K562 (cell line): ENCODE measurements at regions not wholly inside any gene's neighbourhood (a gene's known extent, or its start where the extent isn't known, plus 50 kb on each side); places are given as distances from the start of the nearest gene placed in this dataset.

Experiments used
- ATAC-seq: fragments of 200-7000 bp; cut with Tn5 transposase; 3 replicates; pipeline ENCODE4 v1.9.1; 2020; ENCODE audit warnings: moderate library complexity
- BruUV-seq: library from RNA; stranded (reverse); fragments of 400-500 nt; replicated peaks from 2 replicates; lab custom pipeline; 2021; lab: Mats Ljungman, UMichigan
- CTCF ChIA-PET: fragments of 300-600 bp; formaldehyde crosslinking; extraction: SDS; loops from one replicate; lab custom pipeline; 2021; ENCODE audit warnings: low intra/inter-chr PET ratio; lab: Yijun Ruan, JAX
- POLR2A ChIA-PET: fragments of 300-600, 350-650 bp; sonication (Branson Sonifier 250); formaldehyde crosslinking; extraction: SDS; loops from one replicate; lab custom pipeline; 2021; ENCODE audit warnings: antibody characterized with exemption, inconsistent platforms; lab: Yijun Ruan, JAX
- DNase-seq, 4 experiments: peaks; one replicate each; pipeline versions ENCODE4 v3.0.0 to v3.0.0-alpha.2; 2011 to 2018; ENCODE audit warnings: low spot score in 3 of 4, mixed read lengths in 3 of 4; ENCODE audit errors: extremely low read depth in 1 of 4
- FAIRE-seq: peaks from 2 replicates; lab custom pipeline; 2011; peaks lifted over from hg19 to GRCh38; lab: Jason Lieb, UNC
- H2AFZ ChIP-seq: 2 replicates; pipeline ENCODE4 v1.6.0; 2011; ENCODE audit warnings: low read depth, low read length, control low read depth, inconsistent platforms
- H3K27ac ChIP-seq: fragments of 200-600 bp; 3 replicates; pipeline ENCODE4 v1.8.0; 2011; ENCODE audit warnings: low read depth, mild to moderate bottlenecking, control low read depth, inconsistent platforms, low read length, moderate library complexity, mixed read lengths; ENCODE audit errors: extremely low read depth
- H3K27me3 ChIP-seq, 2 experiments: fragments of 300-600 bp in 1 of 2; 2 replicates in 1 of 2; 3 replicates in 1 of 2; pipeline versions ENCODE4 v1.6.0 to v1.8.0; 2011; ENCODE audit warnings: inconsistent platforms in 2 of 2, low read length in 2 of 2, mild to moderate bottlenecking in 1 of 2, mixed read lengths in 1 of 2, moderate library complexity in 1 of 2; ENCODE audit not compliant: control insufficient read depth in 2 of 2, insufficient read depth in 2 of 2
- H3K36me3 ChIP-seq: fragments of 300-600 bp; 3 replicates; pipeline ENCODE4 v1.8.0; 2011; ENCODE audit warnings: mild to moderate bottlenecking, low read length, inconsistent platforms; ENCODE audit not compliant: control insufficient read depth, insufficient read depth
- H3K4me1 ChIP-seq, 2 experiments: fragments of 200-600 bp in 1 of 2; replicated peaks in 1 of 2; 2 replicates in 1 of 2; 3 replicates in 1 of 2; pipeline versions ENCODE4 v1.5.1 to v1.8.0; 2011; ENCODE audit warnings: inconsistent platforms in 2 of 2, low read length in 2 of 2, mild to moderate bottlenecking in 1 of 2, mixed read lengths in 1 of 2, moderate library complexity in 1 of 2; ENCODE audit not compliant: control insufficient read depth in 2 of 2, insufficient read depth in 2 of 2
- H3K4me2 ChIP-seq: 2 replicates; pipeline ENCODE4 v1.6.1; 2011; ENCODE audit warnings: low read length, control low read depth, inconsistent platforms, mixed read lengths; ENCODE audit not compliant: insufficient read depth
- H3K4me3 ChIP-seq: fragments of 200-600 bp; sonication (generic), shearing (Covaris generic); 2 replicates; pipeline ENCODE4 v1.5.1; 2016; ENCODE audit warnings: control low read depth, inconsistent platforms
- H3K79me2 ChIP-seq: fragments of 200-600 bp; 3 replicates; pipeline ENCODE4 v1.8.0; 2011; ENCODE audit warnings: low read length, inconsistent platforms; ENCODE audit not compliant: control insufficient read depth, insufficient read depth
- H3K9ac ChIP-seq, 2 experiments: 2 replicates each; pipeline versions ENCODE4 v1.6.0 to v1.6.1; 2011; ENCODE audit warnings: low read depth in 2 of 2, low read length in 2 of 2, control low read depth in 1 of 2, inconsistent platforms in 1 of 2, mild to moderate bottlenecking in 1 of 2, mixed read lengths in 1 of 2; ENCODE audit not compliant: insufficient read depth in 1 of 2
- H3K9me1 ChIP-seq: one replicate; pipeline ENCODE4 v1.6.0; 2011; ENCODE audit warnings: inconsistent platforms, mild to moderate bottlenecking, low read length, moderate library complexity; ENCODE audit not compliant: control insufficient read depth, insufficient read depth
- H3K9me3 ChIP-seq: replicated peaks from 2 replicates; pipeline ENCODE4 v1.5.1; 2011; ENCODE audit warnings: low read depth, low read length, inconsistent platforms; ENCODE audit not compliant: control insufficient read depth, insufficient read depth
- H4K20me1 ChIP-seq: replicated peaks from 2 replicates; pipeline ENCODE4 v1.6.1; 2011; ENCODE audit warnings: low read length, inconsistent platforms, mixed read lengths; ENCODE audit not compliant: control insufficient read depth, insufficient read depth
- ATF1 ChIP-seq, 2 experiments: fragments of 450-650 bp in 1 of 2; IDR thresholded peaks; 2 replicates each; pipeline ENCODE4 v1.6.1; 2016; ENCODE audit warnings: missing compliant biosample characterization in 1 of 2, missing genetic modification characterization in 1 of 2
- CTBP1 ChIP-seq: fragments of 450-650 bp; IDR thresholded peaks from 2 replicates; pipeline ENCODE4 v1.6.1; 2016; ENCODE audit warnings: borderline replicate concordance
- RAD21 ChIP-seq, 2 experiments: fragments of 250-450 bp in 1 of 2; fragments of 450-650 bp in 1 of 2; sonication (Bioruptor Pico) in 1 of 2; formaldehyde crosslinking in 1 of 2; IDR thresholded peaks in 1 of 2; conservative IDR thresholded peaks in 1 of 2; 2 replicates each; pipeline versions ENCODE4 v1.4.0 to v1.8.0; 2020 to 2022; ENCODE audit warnings: mild to moderate bottlenecking in 2 of 2, moderate library complexity in 1 of 2
- SMC3 ChIP-seq: conservative IDR thresholded peaks from 2 replicates; pipeline ENCODE4 v1.6.1; 2011; ENCODE audit warnings: low read depth, low read length, improper control_type of control experiment; ENCODE audit not compliant: insufficient read depth
- STAG1 ChIP-seq: sonication (generic); formaldehyde crosslinking; IDR thresholded peaks from 2 replicates; pipeline ENCODE4 v1.5.0; 2020; ENCODE audit warnings: missing genetic modification reagents, borderline replicate concordance
- ZNF717 ChIP-seq: fragments of 250-450 bp; sonication (Bioruptor Pico); IDR thresholded peaks from 2 replicates; pipeline ENCODE4 v1.5.0; 2021
- WGBS: fragments of 100-300 bp; shearing (Covaris generic); methylation state at CpG from one replicate; pipeline ENCODE4 v1.1.6; 2016; ENCODE audit warnings: low coverage, mixed read lengths; ENCODE audit not compliant: insufficient coverage; ENCODE audit errors: missing lambda C conversion rate; 5-methylcytosine and 5-hydroxymethylcytosine counted together
- in situ Hi-C: fragments of 300-500 bp; cut with MboI; formaldehyde crosslinking; loops from 4 replicates; pipeline ENCODE4 v1.15.0; 2018; ENCODE audit warnings: inconsistent platforms, mixed read lengths
- intact Hi-C: fragments of 100-400 bp; cut with micrococcal nuclease; formaldehyde crosslinking; loops from 2 replicates; pipeline ENCODE4 v1.14.2; 2022
- TF ChIP-seq, protein P1 (sequence below): sonication (generic); formaldehyde crosslinking; IDR thresholded peaks from 2 replicates; pipeline ENCODE4 v1.8.0; 2022; ENCODE audit warnings: mild to moderate bottlenecking, missing genetic modification reagents, borderline replicate concordance
- TF ChIP-seq, protein P2 (sequence below), 2 experiments: fragments of 450-650 bp; formaldehyde crosslinking in 1 of 2; IDR thresholded peaks; 2 replicates each; pipeline versions ENCODE4 v1.4.0 to v1.6.1; 2014 to 2020; ENCODE audit warnings: mild to moderate bottlenecking in 2 of 2, borderline replicate concordance in 1 of 2, low read depth in 1 of 2

GRCh38 chr6:30411515-30412207, 66.7 kb downstream of the RPP21 start:
- H3K9me1 ChIP-seq: no peaks in the 10 kb centered on the region
- ATAC-seq (peak; percentile 92), FAIRE-seq (peak; percentile 95), DNase-seq (peak; percentile 30 to 76 (median 40))
- intact Hi-C loops (loop anchor here (1.0 kb wide), 1 partner anchor 42 kb away; no protein-coding TSS in a partner anchor), in situ Hi-C loops (no loop called here)
- WGBS: 2% methylated on average over 17 of the region's 17 CpGs
- no TSS peak for BruUV-seq
- no peaks in the 10 kb centered on the region for H3K79me2 ChIP-seq
- H3K9ac ChIP-seq: no peak overlapping the region
- H2AFZ ChIP-seq: peak overlapping the region; percentile 61; the same call in 1 of the 2 replicates
- H4K20me1 ChIP-seq: no peaks in the 10 kb centered on the region
- no peaks in the 10 kb centered on the region; the same call in 1 of the 2 replicates for H3K9me3 ChIP-seq
- no peak overlapping the region for H3K4me2 ChIP-seq
- no peaks in the 10 kb centered on the region for H3K36me3 ChIP-seq
- peaks cover 0 to 16% of the 10 kb centered on the region in 2 experiments; a peak in 2 of 5 replicates for H3K27me3 ChIP-seq
- H3K27ac ChIP-seq: no peak overlapping the region
- ChIA-PET CTCF (no interaction called here), POLR2A (no interaction called here)
- no peaks in the 10 kb centered on the region for H3K4me1 ChIP-seq
- no peak overlapping the region for H3K4me3 ChIP-seq
- TF ChIP-seq CTBP1: peak; percentile 21; the same call in 1 of the 2 replicates
- peak; percentile 26 to 77; a peak in 3 of 4 replicates for TF ChIP-seq RAD21 (CRISPR knock-in tag; conservative IDR thresholded peaks at IDR 0.05 in 1 of 2, IDR thresholded peaks at IDR 0.05 in 1 of 2)
- TF ChIP-seq ATF1 (CRISPR knock-in tag; IDR thresholded peaks at IDR 0.05): no peak
- no peak for TF ChIP-seq ATF1 (tag; IDR thresholded peaks at IDR 0.05)
- TF ChIP-seq SMC3: peak; percentile 56; the same call in 1 of the 2 replicates
- peak; percentile 46; the same call in 1 of the 2 replicates for TF ChIP-seq STAG1 (CRISPR knock-in tag)
- TF ChIP-seq, protein P1, sequence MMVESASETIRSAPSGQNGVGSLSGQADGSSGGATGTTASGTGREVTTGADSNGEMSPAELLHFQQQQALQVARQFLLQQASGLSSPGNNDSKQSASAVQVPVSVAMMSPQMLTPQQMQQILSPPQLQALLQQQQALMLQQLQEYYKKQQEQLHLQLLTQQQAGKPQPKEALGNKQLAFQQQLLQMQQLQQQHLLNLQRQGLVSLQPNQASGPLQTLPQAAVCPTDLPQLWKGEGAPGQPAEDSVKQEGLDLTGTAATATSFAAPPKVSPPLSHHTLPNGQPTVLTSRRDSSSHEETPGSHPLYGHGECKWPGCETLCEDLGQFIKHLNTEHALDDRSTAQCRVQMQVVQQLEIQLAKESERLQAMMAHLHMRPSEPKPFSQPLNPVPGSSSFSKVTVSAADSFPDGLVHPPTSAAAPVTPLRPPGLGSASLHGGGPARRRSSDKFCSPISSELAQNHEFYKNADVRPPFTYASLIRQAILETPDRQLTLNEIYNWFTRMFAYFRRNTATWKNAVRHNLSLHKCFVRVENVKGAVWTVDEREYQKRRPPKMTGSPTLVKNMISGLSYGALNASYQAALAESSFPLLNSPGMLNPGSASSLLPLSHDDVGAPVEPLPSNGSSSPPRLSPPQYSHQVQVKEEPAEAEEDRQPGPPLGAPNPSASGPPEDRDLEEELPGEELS (CRISPR knock-in tag): no peak
- TF ChIP-seq ZNF717 (CRISPR knock-in tag): no peak
- TF ChIP-seq, protein P2, sequence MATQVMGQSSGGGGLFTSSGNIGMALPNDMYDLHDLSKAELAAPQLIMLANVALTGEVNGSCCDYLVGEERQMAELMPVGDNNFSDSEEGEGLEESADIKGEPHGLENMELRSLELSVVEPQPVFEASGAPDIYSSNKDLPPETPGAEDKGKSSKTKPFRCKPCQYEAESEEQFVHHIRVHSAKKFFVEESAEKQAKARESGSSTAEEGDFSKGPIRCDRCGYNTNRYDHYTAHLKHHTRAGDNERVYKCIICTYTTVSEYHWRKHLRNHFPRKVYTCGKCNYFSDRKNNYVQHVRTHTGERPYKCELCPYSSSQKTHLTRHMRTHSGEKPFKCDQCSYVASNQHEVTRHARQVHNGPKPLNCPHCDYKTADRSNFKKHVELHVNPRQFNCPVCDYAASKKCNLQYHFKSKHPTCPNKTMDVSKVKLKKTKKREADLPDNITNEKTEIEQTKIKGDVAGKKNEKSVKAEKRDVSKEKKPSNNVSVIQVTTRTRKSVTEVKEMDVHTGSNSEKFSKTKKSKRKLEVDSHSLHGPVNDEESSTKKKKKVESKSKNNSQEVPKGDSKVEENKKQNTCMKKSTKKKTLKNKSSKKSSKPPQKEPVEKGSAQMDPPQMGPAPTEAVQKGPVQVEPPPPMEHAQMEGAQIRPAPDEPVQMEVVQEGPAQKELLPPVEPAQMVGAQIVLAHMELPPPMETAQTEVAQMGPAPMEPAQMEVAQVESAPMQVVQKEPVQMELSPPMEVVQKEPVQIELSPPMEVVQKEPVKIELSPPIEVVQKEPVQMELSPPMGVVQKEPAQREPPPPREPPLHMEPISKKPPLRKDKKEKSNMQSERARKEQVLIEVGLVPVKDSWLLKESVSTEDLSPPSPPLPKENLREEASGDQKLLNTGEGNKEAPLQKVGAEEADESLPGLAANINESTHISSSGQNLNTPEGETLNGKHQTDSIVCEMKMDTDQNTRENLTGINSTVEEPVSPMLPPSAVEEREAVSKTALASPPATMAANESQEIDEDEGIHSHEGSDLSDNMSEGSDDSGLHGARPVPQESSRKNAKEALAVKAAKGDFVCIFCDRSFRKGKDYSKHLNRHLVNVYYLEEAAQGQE (IDR thresholded peaks at IDR 0.05; ENCODE audit: borderline replicate concordance): peak; percentile 26; the same call in 1 of the 2 replicates
- TF ChIP-seq, protein P2 (CRISPR knock-in tag; IDR thresholded peaks at IDR 0.05; ENCODE audit: low read depth): no peak
